ENCODE measurements at regions not wholly inside any gene's neighbourhood (a gene's known extent, or its start where the extent isn't known, plus 50 kb on each side); places are given as distances from the start of the nearest gene placed in this dataset.

DNA sequence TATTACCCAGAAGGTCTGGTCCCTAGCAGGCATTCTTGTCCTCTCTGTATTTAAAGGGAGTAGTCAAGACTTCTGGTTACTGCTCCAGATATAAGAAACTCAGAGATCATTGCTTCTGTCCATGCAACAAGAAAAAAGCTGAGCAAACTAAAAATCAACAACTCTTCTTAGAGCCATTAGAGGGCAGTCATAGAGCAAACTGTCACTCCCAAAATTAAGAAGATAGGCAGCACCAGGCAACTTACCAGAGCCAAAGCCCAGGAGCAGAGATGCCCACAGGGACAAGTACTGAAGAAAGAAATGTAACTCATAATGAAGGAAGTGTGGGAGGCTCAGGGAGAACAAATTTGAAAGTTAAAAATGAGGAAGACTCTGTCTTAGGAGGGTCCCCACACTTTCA, 472.9 kb upstream of the COBL start:
- TF ChIP-seq, protein P1, sequence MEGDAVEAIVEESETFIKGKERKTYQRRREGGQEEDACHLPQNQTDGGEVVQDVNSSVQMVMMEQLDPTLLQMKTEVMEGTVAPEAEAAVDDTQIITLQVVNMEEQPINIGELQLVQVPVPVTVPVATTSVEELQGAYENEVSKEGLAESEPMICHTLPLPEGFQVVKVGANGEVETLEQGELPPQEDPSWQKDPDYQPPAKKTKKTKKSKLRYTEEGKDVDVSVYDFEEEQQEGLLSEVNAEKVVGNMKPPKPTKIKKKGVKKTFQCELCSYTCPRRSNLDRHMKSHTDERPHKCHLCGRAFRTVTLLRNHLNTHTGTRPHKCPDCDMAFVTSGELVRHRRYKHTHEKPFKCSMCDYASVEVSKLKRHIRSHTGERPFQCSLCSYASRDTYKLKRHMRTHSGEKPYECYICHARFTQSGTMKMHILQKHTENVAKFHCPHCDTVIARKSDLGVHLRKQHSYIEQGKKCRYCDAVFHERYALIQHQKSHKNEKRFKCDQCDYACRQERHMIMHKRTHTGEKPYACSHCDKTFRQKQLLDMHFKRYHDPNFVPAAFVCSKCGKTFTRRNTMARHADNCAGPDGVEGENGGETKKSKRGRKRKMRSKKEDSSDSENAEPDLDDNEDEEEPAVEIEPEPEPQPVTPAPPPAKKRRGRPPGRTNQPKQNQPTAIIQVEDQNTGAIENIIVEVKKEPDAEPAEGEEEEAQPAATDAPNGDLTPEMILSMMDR (IDR thresholded peaks at IDR 0.05): no peak
- ATAC-seq (ENCODE audit: insufficient number of reproducible peaks, low FRiP score, low read depth): no peak
- Histone ChIP-seq H3K4me3 (no peak overlapping the region), H3K27ac (no peak overlapping the region), H3K36me3 (no peaks in the 10 kb centered on the region), H3K4me1 (ENCODE audit: control insufficient read depth in 1 of 2, low read depth in 2 of 2) (no peaks in the 10 kb centered on the region), H3K27me3 (replicated peaks; ENCODE audit: insufficient read depth) (no peaks in the 10 kb centered on the region), H3K9me3 (no peaks in the 10 kb centered on the region)
- no peak for DNase-seq (ENCODE audit: low spot score)

DNA sequence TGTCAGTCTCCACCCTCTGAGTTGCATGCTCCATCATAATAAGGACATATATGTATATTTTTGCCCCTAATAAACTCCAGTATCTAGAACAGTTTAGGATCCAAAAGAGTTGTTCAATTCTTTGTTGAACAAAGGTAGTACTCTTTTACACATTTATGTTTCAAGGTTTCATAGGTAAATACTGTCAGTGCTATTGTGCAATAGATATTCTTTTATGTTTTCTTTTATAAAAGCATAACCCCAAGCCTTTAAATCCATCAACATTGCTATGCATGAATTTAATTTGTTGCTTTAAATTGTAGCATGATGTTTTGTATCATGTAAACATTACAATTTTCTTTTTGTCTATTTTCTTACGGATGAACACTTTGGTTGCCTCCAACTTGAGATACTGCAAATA, 469.7 kb upstream of the COBL start:
- ATAC-seq (ENCODE audit: insufficient number of reproducible peaks, low FRiP score, low read depth): no peak
- H3K4me1 ChIP-seq (ENCODE audit: control insufficient read depth in 1 of 2, low read depth in 2 of 2): no peaks in the 10 kb centered on the region
- TF ChIP-seq, protein P1 (IDR thresholded peaks at IDR 0.05): no peak
- H3K27ac ChIP-seq: no peak overlapping the region
- H3K27me3 ChIP-seq (replicated peaks; ENCODE audit: insufficient read depth): no peaks in the 10 kb centered on the region
- DNase-seq (ENCODE audit: low spot score): no peak
- H3K36me3 ChIP-seq: no peaks in the 10 kb centered on the region
- H3K9me3 ChIP-seq: no peaks in the 10 kb centered on the region
- no peak overlapping the region for H3K4me3 ChIP-seq

DNA sequence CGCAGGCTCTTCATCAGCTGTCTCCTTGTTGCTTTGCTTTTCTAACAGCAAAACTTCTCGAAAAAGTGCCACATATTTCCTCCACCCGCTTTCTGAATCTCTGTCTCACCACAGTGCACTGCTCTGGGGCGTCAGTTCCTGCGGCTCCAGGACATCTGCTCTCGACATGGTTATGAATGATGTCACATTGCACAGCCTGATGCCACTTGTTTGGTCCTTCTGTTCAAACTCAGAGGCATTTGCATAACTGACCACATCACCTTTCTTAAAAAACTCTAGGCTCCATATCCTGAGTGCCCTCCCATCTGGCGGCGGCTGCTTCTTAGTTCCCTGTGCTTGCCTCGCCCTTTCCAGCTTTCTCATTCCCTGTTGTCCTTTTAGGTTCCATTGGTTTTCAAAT, 469.3 kb upstream of the COBL start:
- Histone ChIP-seq H3K4me1 (ENCODE audit: control insufficient read depth in 1 of 2, low read depth in 2 of 2) (no peaks in the 10 kb centered on the region), H3K27ac (no peak overlapping the region), H3K9me3 (no peaks in the 10 kb centered on the region), H3K36me3 (no peaks in the 10 kb centered on the region), H3K27me3 (replicated peaks; ENCODE audit: insufficient read depth) (no peaks in the 10 kb centered on the region), H3K4me3 (no peak overlapping the region)
- DNase-seq (ENCODE audit: low spot score) (no peak), ATAC-seq (ENCODE audit: insufficient number of reproducible peaks, low FRiP score, low read depth) (no peak)
- TF ChIP-seq, protein P1 (IDR thresholded peaks at IDR 0.05): no peak

DNA sequence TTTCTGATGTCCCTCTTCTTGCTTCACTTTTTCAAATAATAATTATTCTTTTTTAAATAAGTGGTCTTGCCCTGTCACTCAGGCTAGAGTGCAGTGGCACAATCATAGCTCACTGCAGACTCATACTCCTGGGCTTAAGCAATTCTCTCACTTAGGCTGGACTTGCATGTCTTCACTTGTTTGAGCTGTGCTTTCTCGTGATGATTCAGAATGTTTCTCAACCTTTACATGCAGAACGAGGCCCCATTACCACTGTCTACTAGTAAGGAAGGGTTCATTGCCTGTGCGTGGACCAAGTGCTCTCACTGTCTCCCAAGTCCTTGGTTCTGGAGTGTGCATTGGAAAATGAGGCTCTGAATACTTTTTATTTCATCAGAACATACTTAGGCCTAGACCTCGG, 468.6 kb upstream of the COBL start:
- no peak for DNase-seq (ENCODE audit: low spot score)
- no peaks in the 10 kb centered on the region for H3K4me1 ChIP-seq (ENCODE audit: control insufficient read depth in 1 of 2, low read depth in 2 of 2)
- no peaks in the 10 kb centered on the region for H3K36me3 ChIP-seq
- no peaks in the 10 kb centered on the region for H3K27me3 ChIP-seq (replicated peaks; ENCODE audit: insufficient read depth)
- H3K9me3 ChIP-seq: no peaks in the 10 kb centered on the region
- no peak overlapping the region for H3K27ac ChIP-seq
- no peak overlapping the region for H3K4me3 ChIP-seq
- TF ChIP-seq, protein P1 (IDR thresholded peaks at IDR 0.05): no peak
- no peak for ATAC-seq (ENCODE audit: insufficient number of reproducible peaks, low FRiP score, low read depth)

DNA sequence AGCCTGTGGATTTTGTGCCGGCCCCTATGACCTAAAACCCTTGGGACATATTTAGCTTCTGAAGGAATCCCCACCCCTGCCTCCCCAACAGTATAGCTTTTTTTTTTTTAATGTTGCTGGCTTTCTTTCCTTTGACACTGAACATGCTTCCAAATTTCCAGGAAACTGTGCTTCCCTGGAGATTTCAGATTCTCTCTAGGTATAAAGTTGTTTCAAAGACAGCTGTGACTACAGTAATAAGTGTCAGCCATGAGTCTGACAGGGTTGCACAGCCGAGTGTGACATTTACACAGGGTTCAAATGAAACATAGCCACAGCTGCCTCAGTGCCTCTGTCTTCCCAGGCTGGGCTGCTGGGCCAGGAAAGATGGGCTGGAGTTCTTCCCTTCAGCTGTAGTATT, 466.6 kb upstream of the COBL start:
- ATAC-seq (ENCODE audit: insufficient number of reproducible peaks, low FRiP score, low read depth) (no peak), DNase-seq (ENCODE audit: low spot score) (no peak)
- Histone ChIP-seq H3K4me1 (ENCODE audit: control insufficient read depth in 1 of 2, low read depth in 2 of 2) (no peaks in the 10 kb centered on the region), H3K36me3 (no peaks in the 10 kb centered on the region), H3K9me3 (no peaks in the 10 kb centered on the region), H3K27ac (no peak overlapping the region), H3K27me3 (replicated peaks; ENCODE audit: insufficient read depth) (no peaks in the 10 kb centered on the region), H3K4me3 (no peak overlapping the region)
- TF ChIP-seq, protein P1 (IDR thresholded peaks at IDR 0.05): no peak
